ENCODE measurements at regions not wholly inside any gene's neighbourhood (a gene's known extent, or its start where the extent isn't known, plus 50 kb on each side); places are given as distances from the start of the nearest gene placed in this dataset.
"Not testable (repeated sequence)": the region's sequence is repeated elsewhere in the genome, so short reads cannot be mapped to it uniquely, and the experiment has no call there.

- no peak for DNase-seq
Measured at GRCh38 chr3:132084982-132085381, 50.2 kb upstream of the CPNE4 start.

- no peak for DNase-seq
Measured at GRCh38 chr3:132087356-132087755, 52.5 kb upstream of the CPNE4 start.

GRCh38 chr3:132088291-132088690, 53.5 kb upstream of the CPNE4 start:
- no peak for DNase-seq

- no peak for DNase-seq
Measured at GRCh38 chr3:132090921-132091320, 56.1 kb upstream of the CPNE4 start.

- no peak for DNase-seq
Measured at GRCh38 chr3:132116601-132117000, 81.8 kb upstream of the CPNE4 start.

GRCh38 chr3:132117642-132118041, 82.8 kb upstream of the CPNE4 start:
- DNase-seq: no peak

- DNase-seq: no peak
Measured at GRCh38 chr3:132119531-132119930, 84.7 kb upstream of the CPNE4 start.

- DNase-seq: no peak
Measured at GRCh38 chr3:132124096-132124495, 89.3 kb upstream of the CPNE4 start.

- DNase-seq: no peak
Measured at GRCh38 chr3:132124651-132125284, 90.0 kb upstream of the CPNE4 start.

- DNase-seq: no peak
Measured at GRCh38 chr3:132134611-132135010, 99.8 kb upstream of the CPNE4 start.

GRCh38 chr3:132135628-132136333, 101.0 kb upstream of the CPNE4 start:
- no peak for DNase-seq

GRCh38 chr3:132136334-132136716, 101.5 kb upstream of the CPNE4 start:
- no peak for DNase-seq

- DNase-seq: not testable (repeated sequence)
Measured at GRCh38 chr3:132136902-132137301, 102.1 kb upstream of the CPNE4 start.

GRCh38 chr3:132145833-132146232, 111.0 kb upstream of the CPNE4 start:
- DNase-seq: no peak

- peak; percentile 9 for DNase-seq
Measured at GRCh38 chr3:132154619-132155018, 119.8 kb upstream of the CPNE4 start.

GRCh38 chr3:132159145-132159544, 124.3 kb upstream of the CPNE4 start:
- DNase-seq: no peak

GRCh38 chr3:132160198-132160597, 125.4 kb upstream of the CPNE4 start:
- DNase-seq: no peak

GRCh38 chr3:132161608-132162007, 126.8 kb upstream of the CPNE4 start:
- no peak for DNase-seq

GRCh38 chr3:132164469-132165092, 129.8 kb upstream of the CPNE4 start:
- DNase-seq: no peak

- DNase-seq: no peak
Measured at GRCh38 chr3:132167870-132168269, 133.1 kb upstream of the CPNE4 start.

- no peak for DNase-seq
Measured at GRCh38 chr3:132174500-132174899, 139.7 kb upstream of the CPNE4 start.

GRCh38 chr3:132180337-132180791, 136.8 kb upstream of the ACP3 start:
- peak; percentile 47 for DNase-seq

GRCh38 chr3:132183811-132184210, 133.4 kb upstream of the ACP3 start:
- DNase-seq: no peak

- DNase-seq: no peak
Measured at GRCh38 chr3:132187746-132188145, 129.5 kb upstream of the ACP3 start.
